Neural crest cell (in vitro differentiated cells): ENCODE measurements at regions not wholly inside any gene's neighbourhood (a gene's known extent, or its start where the extent isn't known, plus 50 kb on each side); places are given as distances from the start of the nearest gene placed in this dataset.

ENCODE experiments used
- DNase-seq: peaks from one replicate; pipeline ENCODE4 v3.0.0; 2021; ENCODE audit warnings: low read depth, mixed read lengths, low spot score
- H3K27ac Mint-ChIP-seq: one replicate; pipeline ENCODE4 v1.8.0; 2021; ENCODE audit warnings: mild to moderate bottlenecking, mixed read lengths; ENCODE audit not compliant: unreplicated experiment
- H3K27me3 Mint-ChIP-seq: 2 replicates; pipeline ENCODE4 v1.8.0; 2021; ENCODE audit warnings: low read depth, mild to moderate bottlenecking, mixed read lengths
- H3K36me3 Mint-ChIP-seq: 2 replicates; pipeline ENCODE4 v1.8.0; 2021; ENCODE audit warnings: low read depth, mild to moderate bottlenecking, mixed read lengths
- H3K4me1 Mint-ChIP-seq: 2 replicates; pipeline ENCODE4 v1.8.0; 2021; ENCODE audit warnings: mixed read lengths
- H3K4me3 Mint-ChIP-seq: one replicate; pipeline ENCODE4 v1.8.0; 2021; ENCODE audit warnings: mild to moderate bottlenecking, mixed read lengths
- H3K9me3 Mint-ChIP-seq: 2 replicates; pipeline ENCODE4 v1.8.0; 2021; ENCODE audit warnings: mixed read lengths
- CTCF ChIP-seq: fragments of 200-600 bp; sonication (generic); conservative IDR thresholded peaks from 2 replicates; pipeline ENCODE4 v1.5.0; 2021; ENCODE audit warnings: antibody characterized with exemption, mild to moderate bottlenecking

- DNase-seq = no peak
- Mint-ChIP-seq H3K27me3 (no peaks in the 10 kb centered on the region), H3K36me3 (no peaks in the 10 kb centered on the region), H3K9me3 (peaks cover 3% of the 10 kb centered on the region), H3K4me1 (no peaks in the 10 kb centered on the region), H3K4me3 (no peak overlapping the region), H3K27ac (no peak overlapping the region)
- no peak for TF ChIP-seq CTCF
Observed at GRCh38 chr13:32956595-32956933, 59.7 kb upstream of the KL start.

GRCh38 chr13:32960626-32961025 is 55.6 kb upstream of the KL start:
- DNase-seq = no peak
- Mint-ChIP-seq H3K36me3 (no peaks in the 10 kb centered on the region), H3K9me3 (peaks cover 3% of the 10 kb centered on the region), H3K4me3 (no peak overlapping the region), H3K27me3 (no peaks in the 10 kb centered on the region), H3K4me1 (no peaks in the 10 kb centered on the region), H3K27ac (no peak overlapping the region)
- no peak for TF ChIP-seq CTCF

- no peak overlapping the region for H3K27ac Mint-ChIP-seq
- TF ChIP-seq CTCF = no peak
- no peaks in the 10 kb centered on the region for H3K36me3 Mint-ChIP-seq
- DNase-seq = no peak
- H3K4me3 Mint-ChIP-seq = no peak overlapping the region
- H3K9me3 Mint-ChIP-seq = peaks cover 3% of the 10 kb centered on the region
- H3K27me3 Mint-ChIP-seq = no peaks in the 10 kb centered on the region
- H3K4me1 Mint-ChIP-seq = no peaks in the 10 kb centered on the region
Observed at GRCh38 chr13:32961724-32962123, 54.5 kb upstream of the KL start.

GRCh38 chr13:32962342-32962741 is 53.9 kb upstream of the KL start:
- H3K9me3 Mint-ChIP-seq = peaks cover under 1% of the 10 kb centered on the region
- no peaks in the 10 kb centered on the region for H3K4me1 Mint-ChIP-seq
- H3K36me3 Mint-ChIP-seq = no peaks in the 10 kb centered on the region
- TF ChIP-seq CTCF = no peak
- no peaks in the 10 kb centered on the region for H3K27me3 Mint-ChIP-seq
- no peak for DNase-seq
- no peak overlapping the region for H3K4me3 Mint-ChIP-seq
- no peak overlapping the region for H3K27ac Mint-ChIP-seq

GRCh38 chr13:32964987-32965386 is 51.2 kb upstream of the KL start:
- H3K27ac Mint-ChIP-seq = no peak overlapping the region
- no peaks in the 10 kb centered on the region for H3K9me3 Mint-ChIP-seq
- no peak for DNase-seq
- no peaks in the 10 kb centered on the region for H3K27me3 Mint-ChIP-seq
- H3K4me3 Mint-ChIP-seq = no peak overlapping the region
- no peak for TF ChIP-seq CTCF
- H3K36me3 Mint-ChIP-seq = no peaks in the 10 kb centered on the region
- H3K4me1 Mint-ChIP-seq = no peaks in the 10 kb centered on the region
